ENCODE measurements at regions not wholly inside any gene's neighbourhood (a gene's known extent, or its start where the extent isn't known, plus 50 kb on each side); places are given as distances from the start of the nearest gene placed in this dataset.

GRCh38 chr9:87088192-87088591 is 140.9 kb upstream of the GAS1 start:
- DNase-seq (no peak), ATAC-seq (no peak)
- H3K27ac Mint-ChIP-seq, result no peak overlapping the region
- H3K9me3 Mint-ChIP-seq, result no peaks in the 10 kb centered on the region
- H3K27me3 Mint-ChIP-seq, result peaks cover 17% of the 10 kb centered on the region
- H3K4me1 Mint-ChIP-seq, result no peaks in the 10 kb centered on the region
- no peak overlapping the region for H3K4me3 Mint-ChIP-seq

- H3K4me1 Mint-ChIP-seq, result no peaks in the 10 kb centered on the region
- no peak overlapping the region for H3K27ac Mint-ChIP-seq
- DNase-seq (no peak), ATAC-seq (no peak)
- peaks cover 12% of the 10 kb centered on the region for H3K27me3 Mint-ChIP-seq
- no peaks in the 10 kb centered on the region for H3K9me3 Mint-ChIP-seq
- H3K4me3 Mint-ChIP-seq, result no peak overlapping the region
Observed at GRCh38 chr9:87088621-87089365, 141.5 kb upstream of the GAS1 start.

DNA sequence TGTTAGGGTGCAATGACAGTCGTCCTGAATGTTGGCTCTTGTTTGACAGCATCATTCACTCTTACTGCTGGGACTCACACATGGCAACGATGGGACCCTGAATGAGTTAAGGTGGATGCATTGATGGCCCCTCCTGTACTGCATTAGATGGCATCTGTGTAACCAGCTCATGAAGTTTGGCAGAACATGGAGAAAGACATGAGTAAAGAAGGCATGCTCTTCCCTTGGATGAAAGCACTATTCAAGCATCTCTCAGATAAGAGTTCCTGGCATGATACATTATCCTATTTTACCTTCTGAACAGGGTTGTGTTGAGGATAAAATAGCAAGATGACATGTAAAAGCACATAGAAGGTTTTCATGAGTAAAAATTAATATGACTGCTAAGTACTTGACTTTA is 142.2 kb upstream of the GAS1 start:
- ATAC-seq (no peak), DNase-seq (no peak)
- Mint-ChIP-seq H3K9me3 (no peaks in the 10 kb centered on the region), H3K4me3 (no peak overlapping the region), H3K4me1 (no peaks in the 10 kb centered on the region), H3K27me3 (peaks cover 10% of the 10 kb centered on the region), H3K27ac (no peak overlapping the region)

DNA sequence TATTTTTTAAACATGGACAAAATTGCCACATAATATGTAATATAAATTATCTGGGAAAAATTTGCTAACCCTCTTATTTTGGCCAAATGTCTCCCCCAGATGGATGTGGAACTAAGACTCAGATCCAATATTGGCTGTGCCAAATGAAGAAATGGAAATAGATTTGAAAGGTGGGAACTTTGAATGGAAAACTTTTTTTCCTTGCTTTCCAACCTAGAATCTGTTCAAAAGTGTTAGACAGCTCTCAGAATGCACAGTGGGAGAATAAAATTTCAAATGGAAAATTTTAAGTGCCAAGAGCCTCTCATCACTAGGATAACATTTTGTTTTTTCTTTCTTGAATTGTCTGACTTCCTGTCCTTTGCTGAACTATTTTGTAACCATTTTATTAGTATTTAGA is 142.6 kb upstream of the GAS1 start:
- ATAC-seq, result no peak
- peaks cover 10% of the 10 kb centered on the region for H3K27me3 Mint-ChIP-seq
- no peak overlapping the region for H3K4me3 Mint-ChIP-seq
- no peak overlapping the region for H3K27ac Mint-ChIP-seq
- H3K4me1 Mint-ChIP-seq, result no peaks in the 10 kb centered on the region
- H3K9me3 Mint-ChIP-seq, result no peaks in the 10 kb centered on the region
- DNase-seq, result no peak

DNA sequence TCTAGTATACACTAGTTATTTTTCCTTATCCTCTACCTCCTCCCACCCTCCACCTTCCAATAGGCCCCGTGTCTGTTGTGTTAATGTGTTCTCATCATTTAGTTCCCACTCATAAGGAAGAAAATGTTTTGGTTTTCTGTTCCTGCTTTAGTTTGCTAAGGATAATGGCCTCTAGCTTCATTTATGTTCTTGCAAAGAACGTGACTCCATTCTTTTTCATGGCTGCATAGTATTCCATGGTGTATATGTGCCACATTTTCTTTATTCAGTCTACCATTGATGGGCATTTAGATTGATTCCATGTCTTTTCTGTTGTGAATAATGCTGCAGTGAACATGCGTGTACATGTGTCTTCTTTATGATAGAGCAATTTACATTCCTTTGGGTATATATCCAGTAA is 146.5 kb upstream of the GAS1 start:
- Mint-ChIP-seq H3K27ac (no peak overlapping the region), H3K27me3 (peaks cover 10% of the 10 kb centered on the region), H3K4me3 (no peak overlapping the region), H3K4me1 (no peaks in the 10 kb centered on the region), H3K9me3 (no peaks in the 10 kb centered on the region)
- ATAC-seq, result no peak
- DNase-seq, result no peak

DNA sequence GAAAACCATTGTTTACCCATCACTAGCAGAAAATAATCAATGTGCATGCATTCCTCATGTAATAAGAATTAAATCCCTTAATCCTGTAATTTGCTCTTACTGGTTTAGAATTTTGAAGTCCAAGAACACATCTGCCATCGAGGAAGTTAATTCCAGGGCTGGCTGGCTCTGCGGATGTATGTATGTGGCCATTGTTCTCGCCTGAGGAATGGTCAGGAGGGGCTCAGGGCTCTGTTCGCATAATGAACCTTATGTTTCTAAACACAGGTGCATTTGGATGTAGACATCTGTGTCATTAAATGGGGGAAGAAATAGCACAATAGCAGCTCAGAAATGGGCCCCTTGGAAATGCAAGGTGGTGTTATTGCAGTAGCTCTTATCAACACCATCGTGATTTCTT is 148.6 kb upstream of the GAS1 start:
- DNase-seq, result no peak

GRCh38 chr9:87096506-87096905 is 149.2 kb upstream of the GAS1 start:
- DNase-seq, result no peak
- Mint-ChIP-seq H3K27me3 (no peaks in the 10 kb centered on the region), H3K27ac (peak overlapping the region in 1 of 2 donors; percentile 42), H3K9me3 (no peaks in the 10 kb centered on the region), H3K4me1 (no peaks in the 10 kb centered on the region), H3K4me3 (no peak overlapping the region)
- no peak for ATAC-seq

More for the DNA sequence above, 148.6 kb upstream of the GAS1 start:
- H3K4me3 Mint-ChIP-seq, result no peak overlapping the region
- no peaks in the 10 kb centered on the region for H3K9me3 Mint-ChIP-seq
- no peak overlapping the region for H3K27ac Mint-ChIP-seq
- ATAC-seq, result no peak
- no peaks in the 10 kb centered on the region for H3K4me1 Mint-ChIP-seq
- peaks cover 5% of the 10 kb centered on the region for H3K27me3 Mint-ChIP-seq

DNA sequence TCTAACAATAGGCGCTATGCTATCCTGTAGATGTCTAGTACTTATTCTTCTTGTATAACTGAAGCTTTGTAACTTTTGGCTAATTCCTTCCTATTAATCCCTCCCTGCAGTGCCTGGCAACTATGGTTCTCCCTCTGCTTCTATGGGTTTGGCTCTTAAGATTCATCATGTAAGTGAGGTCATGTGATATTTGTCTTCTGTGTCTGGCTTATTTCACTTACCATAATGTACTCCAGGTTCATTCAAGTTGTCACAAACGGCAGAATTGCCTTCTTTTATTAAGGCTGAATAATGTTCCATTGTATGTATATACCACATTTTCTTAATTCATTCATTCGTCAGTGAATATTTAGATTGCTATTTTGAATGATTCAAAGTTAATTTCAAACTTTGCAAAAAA is 149.9 kb upstream of the GAS1 start:
- ATAC-seq (no peak), DNase-seq (no peak)
- Mint-ChIP-seq H3K4me3 (no peak overlapping the region), H3K27ac (no peak overlapping the region), H3K4me1 (no peaks in the 10 kb centered on the region), H3K9me3 (no peaks in the 10 kb centered on the region), H3K27me3 (no peaks in the 10 kb centered on the region)

- Mint-ChIP-seq H3K4me3 (no peak overlapping the region), H3K27ac (no peak overlapping the region), H3K9me3 (no peaks in the 10 kb centered on the region), H3K27me3 (peaks cover 8% of the 10 kb centered on the region), H3K4me1 (no peaks in the 10 kb centered on the region)
- no peak for DNase-seq
- no peak for ATAC-seq
Observed at GRCh38 chr9:87099407-87099806, 152.1 kb upstream of the GAS1 start.

GRCh38 chr9:87100001-87100400 is 152.7 kb upstream of the GAS1 start:
- Mint-ChIP-seq H3K4me3 (no peak overlapping the region), H3K27me3 (peaks cover 9% of the 10 kb centered on the region), H3K4me1 (no peaks in the 10 kb centered on the region), H3K9me3 (no peaks in the 10 kb centered on the region), H3K27ac (no peak overlapping the region)
- ATAC-seq, result no peak
- no peak for DNase-seq

GRCh38 chr9:87102126-87102525 is 154.8 kb upstream of the GAS1 start:
- Mint-ChIP-seq H3K4me1 (no peaks in the 10 kb centered on the region), H3K9me3 (no peaks in the 10 kb centered on the region), H3K27ac (peak overlapping the region in 1 of 2 donors; percentile 19), H3K4me3 (no peak overlapping the region), H3K27me3 (peaks cover 20% of the 10 kb centered on the region)
- ATAC-seq (no peak), DNase-seq (no peak)

GRCh38 chr9:87107072-87107471 is 159.8 kb upstream of the GAS1 start:
- H3K4me1 Mint-ChIP-seq, result no peaks in the 10 kb centered on the region
- no peak for ATAC-seq
- no peak overlapping the region for H3K27ac Mint-ChIP-seq
- H3K27me3 Mint-ChIP-seq, result peaks cover 27% of the 10 kb centered on the region
- no peak for DNase-seq
- H3K4me3 Mint-ChIP-seq, result no peak overlapping the region
- H3K9me3 Mint-ChIP-seq, result peaks cover 0 to 4% of the 10 kb centered on the region in 2 donors

DNA sequence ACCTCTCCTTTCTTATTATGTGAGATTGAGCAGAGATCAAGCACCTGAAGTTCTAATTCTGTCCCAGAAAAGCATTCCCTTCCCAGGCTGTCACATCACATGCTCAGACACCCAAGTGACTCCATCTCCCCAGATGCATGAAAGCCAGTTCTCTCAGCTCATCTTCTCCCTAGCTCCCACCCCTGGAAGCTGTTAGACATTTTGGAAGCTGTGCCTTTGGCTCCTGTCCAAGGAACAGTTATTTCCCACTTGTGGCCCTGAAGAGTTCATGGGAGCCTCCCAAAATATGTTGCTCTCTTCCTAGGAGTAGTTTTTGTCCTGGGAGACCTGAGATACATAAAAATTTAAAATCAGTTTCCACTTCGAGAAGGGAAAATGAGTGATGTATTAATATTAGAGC is 161.4 kb upstream of the GAS1 start:
- DNase-seq (no peak), ATAC-seq (no peak)
- H3K4me1 Mint-ChIP-seq, result no peaks in the 10 kb centered on the region
- H3K27ac Mint-ChIP-seq, result no peak overlapping the region
- peaks cover 19% of the 10 kb centered on the region for H3K27me3 Mint-ChIP-seq
- no peak overlapping the region for H3K4me3 Mint-ChIP-seq
- H3K9me3 Mint-ChIP-seq, result peaks cover 0 to 4% of the 10 kb centered on the region in 2 donors

DNA sequence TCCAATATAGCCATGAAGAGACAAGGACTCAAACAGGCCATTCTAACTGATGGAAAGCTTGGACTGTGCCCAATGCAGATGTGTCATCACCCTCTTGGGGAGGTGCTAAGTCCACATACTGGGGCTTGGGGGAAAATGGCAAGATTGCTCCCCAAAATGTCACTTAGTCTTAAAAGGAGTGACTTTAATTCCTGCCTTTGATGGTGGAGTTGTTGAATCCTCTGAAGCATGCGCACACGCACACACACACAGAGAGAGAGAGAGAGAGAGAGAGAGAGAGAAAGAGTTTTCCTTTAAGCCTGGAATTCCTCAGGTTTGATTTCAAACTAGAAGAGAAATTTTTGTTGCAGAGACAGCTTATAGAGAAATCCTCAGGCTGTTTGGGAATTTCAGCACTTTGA is 161.9 kb upstream of the GAS1 start:
- no peak for ATAC-seq
- peaks cover 19% of the 10 kb centered on the region for H3K27me3 Mint-ChIP-seq

GRCh38 chr9:87109851-87110250 is 162.5 kb upstream of the GAS1 start:
- H3K9me3 Mint-ChIP-seq, result peaks cover 0 to 4% of the 10 kb centered on the region in 2 donors
- no peak overlapping the region for H3K27ac Mint-ChIP-seq
- DNase-seq (no peak), ATAC-seq (no peak)
- peaks cover 19% of the 10 kb centered on the region for H3K27me3 Mint-ChIP-seq
- no peak overlapping the region for H3K4me3 Mint-ChIP-seq
- H3K4me1 Mint-ChIP-seq, result no peaks in the 10 kb centered on the region

More for the DNA sequence above, 161.9 kb upstream of the GAS1 start:
- Mint-ChIP-seq H3K4me1 (no peaks in the 10 kb centered on the region), H3K27ac (no peak overlapping the region), H3K9me3 (peaks cover 0 to 4% of the 10 kb centered on the region in 2 donors), H3K4me3 (no peak overlapping the region)
- no peak for DNase-seq

- Mint-ChIP-seq H3K4me3 (no peak overlapping the region), H3K27ac (no peak overlapping the region), H3K4me1 (no peaks in the 10 kb centered on the region), H3K27me3 (peaks cover 18% of the 10 kb centered on the region), H3K9me3 (peaks cover 0 to 4% of the 10 kb centered on the region in 2 donors)
- DNase-seq (no peak), ATAC-seq (no peak)
Observed at GRCh38 chr9:87111010-87111409, 163.7 kb upstream of the GAS1 start.

GRCh38 chr9:87112656-87113055 is 165.3 kb upstream of the GAS1 start:
- ATAC-seq (no peak), DNase-seq (no peak)
- H3K4me1 Mint-ChIP-seq, result no peaks in the 10 kb centered on the region
- H3K4me3 Mint-ChIP-seq, result no peak overlapping the region
- no peak overlapping the region for H3K27ac Mint-ChIP-seq
- H3K9me3 Mint-ChIP-seq, result peaks cover 0 to 4% of the 10 kb centered on the region in 2 donors
- peaks cover 30% of the 10 kb centered on the region for H3K27me3 Mint-ChIP-seq

Data from stimulated activated naive CD8-positive, alpha-beta T cell treated with anti-CD3 and anti-CD28 coated beads, Interleukin-15, amount 100 ng/mL, for 72 hours (primary cell).